Body of pancreas (tissue), 4 donors: ENCODE measurements at regions not wholly inside any gene's neighbourhood (a gene's known extent, or its start where the extent isn't known, plus 50 kb on each side); places are given as distances from the start of the nearest gene placed in this dataset.
"Not testable (repeated sequence)": the region's sequence is repeated elsewhere in the genome, so short reads cannot be mapped to it uniquely, and the experiment has no call there.

ENCODE experiments used
- POLR2A ChIP-seq, 3 donors: fragments of 450-650 bp; IDR thresholded peaks; one replicate each; pipeline ENCODE4 v1.6.1; 2016; ENCODE audit warnings: antibody characterized with exemption in 3 of 3, mild to moderate bottlenecking in 2 of 3
- TF ChIP-seq, protein P1 (sequence below), 7 experiments: fragments of 450-650 bp in 4 of 7; fragments of 200-600 bp in 3 of 7; sonication (generic) in 3 of 7; IDR thresholded peaks; one replicate each; pipeline ENCODE4 v1.5.1; 2016 to 2019; ENCODE audit warnings: antibody characterized with exemption in 7 of 7

- TF ChIP-seq POLR2A (IDR thresholded peaks at IDR 0.05): not testable (repeated sequence)
- TF ChIP-seq, protein P1, sequence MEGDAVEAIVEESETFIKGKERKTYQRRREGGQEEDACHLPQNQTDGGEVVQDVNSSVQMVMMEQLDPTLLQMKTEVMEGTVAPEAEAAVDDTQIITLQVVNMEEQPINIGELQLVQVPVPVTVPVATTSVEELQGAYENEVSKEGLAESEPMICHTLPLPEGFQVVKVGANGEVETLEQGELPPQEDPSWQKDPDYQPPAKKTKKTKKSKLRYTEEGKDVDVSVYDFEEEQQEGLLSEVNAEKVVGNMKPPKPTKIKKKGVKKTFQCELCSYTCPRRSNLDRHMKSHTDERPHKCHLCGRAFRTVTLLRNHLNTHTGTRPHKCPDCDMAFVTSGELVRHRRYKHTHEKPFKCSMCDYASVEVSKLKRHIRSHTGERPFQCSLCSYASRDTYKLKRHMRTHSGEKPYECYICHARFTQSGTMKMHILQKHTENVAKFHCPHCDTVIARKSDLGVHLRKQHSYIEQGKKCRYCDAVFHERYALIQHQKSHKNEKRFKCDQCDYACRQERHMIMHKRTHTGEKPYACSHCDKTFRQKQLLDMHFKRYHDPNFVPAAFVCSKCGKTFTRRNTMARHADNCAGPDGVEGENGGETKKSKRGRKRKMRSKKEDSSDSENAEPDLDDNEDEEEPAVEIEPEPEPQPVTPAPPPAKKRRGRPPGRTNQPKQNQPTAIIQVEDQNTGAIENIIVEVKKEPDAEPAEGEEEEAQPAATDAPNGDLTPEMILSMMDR (IDR thresholded peaks at IDR 0.05): not testable (repeated sequence)
Measured at GRCh38 chr2:88365408-88365807, 87.1 kb downstream of the FOXI3 start.
